NCI-H146 (cell line): ENCODE measurements at regions not wholly inside any gene's neighbourhood (a gene's known extent, or its start where the extent isn't known, plus 50 kb on each side); places are given as distances from the start of the nearest gene placed in this dataset.
"Not testable (repeated sequence)": the region's sequence is repeated elsewhere in the genome, so short reads cannot be mapped to it uniquely, and the experiment has no call there.

Experiments used
- DNase-seq: peaks from one replicate; lab custom pipeline; 2025; lab: John Stamatoyannopoulos, UW

DNA sequence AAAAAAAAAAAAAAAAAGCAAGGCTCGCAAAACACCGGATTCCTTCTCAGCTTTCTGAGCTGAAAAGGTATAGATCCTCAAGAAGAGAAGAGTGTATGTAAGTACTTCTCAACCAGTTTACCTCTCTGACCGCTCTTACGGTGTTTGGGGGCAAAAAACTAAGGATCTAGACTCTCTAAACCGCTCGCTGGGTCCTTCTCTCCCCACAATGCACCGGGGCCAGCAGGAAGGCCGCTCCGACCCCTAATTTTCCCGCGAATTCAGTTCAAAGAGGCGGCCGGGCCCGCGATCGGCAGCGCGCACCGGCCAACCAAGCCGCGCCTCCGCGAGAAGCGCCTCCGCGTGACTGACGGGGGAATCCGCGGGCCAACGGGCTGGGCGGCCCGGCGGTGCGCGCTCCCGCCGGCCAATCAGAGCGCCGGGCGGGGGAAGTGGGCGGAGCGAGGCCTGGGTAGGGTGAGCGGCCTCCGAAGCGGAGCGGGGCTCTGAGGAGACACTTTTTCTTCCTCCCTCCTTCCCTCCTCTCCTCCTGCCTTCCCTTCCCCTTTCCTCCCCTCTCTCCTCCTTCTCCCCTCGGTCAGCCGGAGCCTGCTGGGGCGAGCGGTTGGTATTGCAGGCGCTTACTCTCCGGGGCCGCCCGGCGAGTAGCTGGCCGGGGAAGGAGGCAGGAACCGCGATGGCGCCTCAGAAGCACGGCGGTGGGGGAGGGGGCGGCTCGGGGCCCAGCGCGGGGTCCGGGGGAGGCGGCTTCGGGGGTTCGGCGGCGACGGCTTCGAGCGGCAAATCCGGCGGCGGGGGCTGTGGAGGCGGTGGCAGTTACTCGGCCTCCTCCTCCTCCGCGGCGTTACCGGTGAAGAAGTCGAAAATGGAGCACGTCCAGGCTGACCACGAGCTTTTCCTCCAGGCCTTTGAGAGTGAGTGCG, 93.0 kb downstream of the CRLF3 start:
- DNase-seq = peak; percentile 80

DNA sequence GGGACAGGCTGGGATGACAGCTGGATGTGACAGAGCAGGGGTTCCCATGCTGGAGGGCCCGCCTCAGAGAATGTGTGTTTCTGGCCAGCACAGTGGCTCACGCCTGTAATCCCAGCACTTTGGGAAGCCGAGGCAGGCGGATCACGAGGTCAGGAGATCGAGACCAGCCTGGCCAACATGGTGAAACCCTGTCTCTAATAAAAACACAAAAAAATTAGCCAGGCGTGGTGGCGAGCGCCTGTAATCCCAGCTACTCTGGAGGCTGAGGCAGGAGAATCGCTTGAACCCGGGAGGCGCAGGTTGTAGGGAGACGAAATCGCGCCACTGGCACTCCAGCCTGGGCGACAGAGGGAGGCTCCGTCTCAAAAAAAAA, 93.7 kb downstream of the CRLF3 start:
- not testable (repeated sequence) for DNase-seq

DNA sequence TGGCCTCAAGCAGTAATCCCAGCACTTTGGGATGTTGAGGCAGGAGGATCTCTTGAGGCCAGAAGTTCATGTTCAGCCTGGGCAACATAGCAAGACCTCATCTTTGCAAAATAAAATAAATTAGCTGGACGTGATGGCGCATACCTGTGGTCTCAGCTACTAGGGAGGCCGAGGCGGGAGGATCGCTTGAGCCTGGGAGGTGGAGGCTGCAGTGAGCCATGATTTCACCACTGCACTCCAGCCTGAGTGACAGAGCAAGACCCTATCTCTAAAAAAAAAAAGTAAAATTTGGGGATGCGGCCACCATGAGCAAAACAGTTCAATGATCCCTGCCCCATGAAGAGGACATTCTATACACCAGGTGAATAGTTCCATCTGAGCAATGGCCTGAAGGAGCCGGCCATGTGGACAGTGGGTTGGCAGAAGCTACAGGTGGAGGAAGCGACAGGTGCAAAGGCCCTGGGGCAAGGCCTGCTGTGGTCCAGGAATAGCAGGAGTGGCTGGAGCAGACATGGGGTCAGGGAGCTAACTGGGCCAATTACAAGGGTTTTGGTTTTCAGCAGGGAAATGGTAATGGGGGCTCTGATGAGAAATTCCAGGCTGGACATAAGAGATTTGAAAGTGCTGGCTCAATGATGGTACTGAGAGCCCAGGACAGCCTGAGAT, 94.2 kb downstream of the CRLF3 start:
- not testable (repeated sequence) for DNase-seq

DNA sequence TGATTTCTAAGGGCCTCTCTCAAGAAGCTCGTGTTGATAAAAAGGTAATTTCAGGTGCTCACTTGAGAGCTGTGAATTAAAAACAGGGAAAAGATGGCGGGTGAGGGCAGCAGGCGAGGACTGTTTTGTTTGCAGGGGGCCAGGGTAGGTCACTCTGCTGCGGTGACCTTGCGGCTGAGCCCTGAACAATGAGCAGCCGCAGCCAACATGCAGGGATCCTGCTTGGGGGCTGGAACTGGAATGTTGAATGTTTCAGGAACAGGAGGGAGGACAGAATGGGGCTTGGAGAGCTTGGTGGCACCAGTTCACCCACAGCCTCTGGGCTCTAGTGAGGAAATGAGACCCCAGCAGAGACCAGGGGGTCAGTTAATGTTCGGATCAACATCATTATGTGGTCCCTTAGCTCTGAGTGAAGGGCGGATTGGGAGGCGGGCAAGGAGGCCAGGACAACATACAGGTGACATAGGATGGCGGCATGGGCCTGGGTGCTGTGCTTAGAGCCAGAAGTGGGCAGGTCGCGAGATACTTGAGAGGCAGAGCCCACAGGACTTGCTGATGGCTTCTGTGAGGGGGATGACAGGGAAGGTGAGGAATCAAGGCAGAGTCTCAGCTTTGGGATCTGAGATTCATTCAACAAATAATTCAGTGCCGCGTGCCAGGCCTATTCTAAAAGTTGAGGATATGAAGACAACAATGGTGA, 94.9 kb downstream of the CRLF3 start:
- not testable (repeated sequence) for DNase-seq

DNA sequence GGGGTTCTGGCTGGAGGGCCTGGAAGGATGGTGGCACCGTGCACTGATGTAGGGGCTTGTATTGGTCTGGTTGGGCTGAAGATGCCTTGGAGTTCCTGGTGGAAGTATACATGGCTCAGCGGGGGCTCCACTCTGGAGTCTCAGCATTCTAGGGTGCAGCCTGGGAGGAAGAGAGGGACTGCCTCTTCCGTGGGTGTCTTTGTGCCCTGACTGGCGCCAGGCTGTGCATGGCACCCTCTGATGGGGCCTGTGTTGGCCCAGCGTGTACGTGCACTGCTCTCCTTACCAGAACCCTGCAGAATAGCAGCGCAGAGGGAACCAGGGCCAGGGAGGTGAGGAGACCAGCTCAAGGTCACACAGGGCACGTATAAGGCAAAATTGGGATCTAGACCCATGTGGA, 97.0 kb downstream of the CRLF3 start:
- not testable (repeated sequence) for DNase-seq

DNA sequence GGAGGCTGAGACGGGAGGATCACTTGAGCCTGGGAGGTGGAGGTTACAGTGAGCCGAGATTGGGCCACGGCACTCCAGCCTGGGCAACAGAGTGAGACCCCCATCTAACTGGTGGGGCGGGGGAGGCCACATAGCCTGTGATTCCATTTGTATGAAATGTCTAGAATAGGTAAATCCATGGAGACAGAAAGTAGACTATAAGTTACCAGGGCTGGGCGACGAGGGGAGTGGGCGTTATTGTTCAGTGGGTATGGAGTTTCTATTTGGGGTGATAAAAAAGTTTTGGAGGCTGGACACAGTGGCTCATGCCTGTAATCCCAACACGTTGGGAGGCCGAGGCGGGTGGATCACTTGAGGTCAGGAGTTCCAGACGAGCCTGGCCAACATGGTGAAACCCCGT, 97.8 kb downstream of the CRLF3 start:
- not testable (repeated sequence) for DNase-seq

DNA sequence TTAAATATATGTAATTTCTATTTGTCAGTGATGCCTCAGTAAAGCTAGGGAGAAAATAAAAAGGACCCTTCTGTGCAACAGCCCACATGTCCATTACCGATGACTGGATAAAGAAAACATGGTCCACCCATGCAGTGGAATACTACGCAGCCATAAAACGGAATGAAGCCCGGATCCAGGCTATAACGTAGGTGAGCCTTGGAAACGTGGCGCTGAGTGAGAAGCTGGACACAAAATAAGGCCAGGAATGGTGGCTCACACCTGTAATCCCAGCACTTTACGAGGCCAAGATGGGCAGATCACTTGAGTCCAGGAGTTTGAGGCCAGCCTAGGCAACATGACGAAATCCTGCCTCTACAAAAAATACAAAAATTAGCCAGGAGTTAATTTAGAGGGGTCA, 98.2 kb downstream of the CRLF3 start:
- not testable (repeated sequence) for DNase-seq

DNA sequence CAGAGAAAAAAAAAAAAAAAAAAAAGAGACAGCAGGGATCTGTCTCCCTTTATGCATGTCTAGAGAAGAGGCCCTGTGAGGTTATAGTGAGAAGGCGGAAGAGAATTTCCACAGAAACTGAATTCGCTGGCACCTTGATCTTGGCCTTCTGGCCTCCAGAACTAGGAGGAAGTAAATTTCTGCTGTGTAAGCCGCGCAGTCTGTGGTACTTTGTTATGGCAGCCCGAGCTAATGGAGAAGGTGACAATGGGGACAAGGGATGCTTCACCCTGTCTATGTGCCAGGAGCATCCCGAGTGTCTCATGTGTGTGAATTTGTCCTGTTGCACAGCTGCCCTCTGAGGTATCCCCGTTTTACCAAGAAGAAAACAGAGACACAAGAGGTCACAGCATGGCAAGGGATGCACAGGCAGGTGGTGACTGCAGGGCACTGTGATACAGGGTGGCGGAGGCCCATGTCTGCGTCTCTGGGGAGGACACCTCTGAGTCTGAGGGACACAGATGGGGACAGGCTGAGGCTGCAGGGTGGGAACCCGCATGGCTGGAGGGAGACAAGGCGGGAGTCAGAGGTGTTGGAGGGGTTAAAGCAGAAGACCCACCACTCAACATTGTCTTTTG, 100.3 kb downstream of the CRLF3 start:
- DNase-seq = not testable (repeated sequence)

DNA sequence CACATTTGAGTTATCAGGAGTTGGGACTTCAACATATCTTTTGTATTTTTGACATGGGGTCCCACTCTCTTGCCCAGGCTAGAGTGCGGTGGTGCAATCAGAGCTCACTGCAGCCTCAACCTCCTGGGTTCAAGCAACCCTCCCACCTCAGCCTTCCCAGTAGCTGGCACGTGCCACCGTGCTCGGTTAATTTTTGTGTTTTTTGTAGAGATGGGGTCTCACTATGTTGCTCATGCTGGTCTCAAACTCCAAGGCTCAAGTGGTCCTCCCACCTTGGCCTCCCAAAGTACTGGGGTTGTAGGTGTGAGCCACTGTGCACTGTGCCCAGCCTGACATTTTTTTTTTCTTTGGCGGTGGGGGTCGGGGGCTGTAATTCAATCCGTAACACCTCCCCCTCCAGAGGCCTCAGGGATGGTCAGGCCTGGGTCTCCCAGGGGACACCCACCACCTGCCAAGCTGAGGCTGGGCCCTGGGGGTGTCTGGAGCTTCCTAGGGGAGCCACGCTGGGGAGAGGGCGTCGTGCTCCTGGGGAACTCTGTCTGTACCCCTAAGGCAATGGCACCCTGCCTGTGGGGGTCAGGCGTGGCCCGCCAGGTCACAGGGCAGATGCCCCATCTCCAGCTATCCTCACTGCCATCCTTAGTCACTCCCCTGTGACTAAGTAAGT, 102.2 kb downstream of the CRLF3 start:
- not testable (repeated sequence) for DNase-seq

DNA sequence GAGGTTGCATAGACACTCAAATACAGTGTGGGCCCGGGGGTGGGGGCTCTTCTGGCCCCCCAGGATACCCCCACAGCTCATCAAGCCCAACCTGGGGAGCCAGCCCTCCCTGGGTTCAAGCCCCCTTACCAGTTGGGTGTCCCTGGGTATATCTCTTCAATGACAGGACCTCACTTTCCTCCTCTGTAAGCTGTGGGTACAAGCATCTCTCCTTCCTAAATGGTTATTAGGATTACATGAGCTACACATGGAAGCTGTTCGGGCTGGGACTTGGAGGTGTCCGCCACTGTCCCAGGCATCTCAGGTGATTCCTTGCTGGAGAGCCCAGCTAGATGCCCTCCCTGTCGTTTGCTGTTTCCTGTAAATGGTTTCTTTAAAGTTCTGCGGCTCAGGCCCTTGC, 103.5 kb downstream of the CRLF3 start:
- not testable (repeated sequence) for DNase-seq

DNA sequence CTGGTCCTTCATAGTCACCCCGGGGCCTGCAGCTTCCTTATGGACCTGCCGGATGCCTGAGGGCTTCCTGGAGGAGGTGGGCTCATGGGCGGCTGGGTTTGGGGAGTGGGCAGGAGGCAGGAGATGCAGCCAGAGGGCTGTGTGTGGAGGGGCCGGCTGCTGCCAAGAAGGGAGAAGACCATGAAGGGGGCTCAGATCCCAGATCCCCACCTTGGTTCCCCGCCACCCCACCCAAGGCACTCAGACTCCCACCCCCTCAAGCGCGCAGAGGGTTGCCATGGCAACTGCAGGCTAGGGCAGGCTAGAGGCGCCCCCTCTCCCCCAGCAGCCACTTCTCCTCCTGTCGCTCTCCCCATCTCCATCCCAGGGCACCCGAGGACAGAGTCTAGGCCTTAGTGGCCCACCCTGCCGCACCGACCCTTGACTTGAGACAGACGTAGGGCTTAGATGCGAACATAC, 104.5 kb downstream of the CRLF3 start:
- no peak for DNase-seq

DNA sequence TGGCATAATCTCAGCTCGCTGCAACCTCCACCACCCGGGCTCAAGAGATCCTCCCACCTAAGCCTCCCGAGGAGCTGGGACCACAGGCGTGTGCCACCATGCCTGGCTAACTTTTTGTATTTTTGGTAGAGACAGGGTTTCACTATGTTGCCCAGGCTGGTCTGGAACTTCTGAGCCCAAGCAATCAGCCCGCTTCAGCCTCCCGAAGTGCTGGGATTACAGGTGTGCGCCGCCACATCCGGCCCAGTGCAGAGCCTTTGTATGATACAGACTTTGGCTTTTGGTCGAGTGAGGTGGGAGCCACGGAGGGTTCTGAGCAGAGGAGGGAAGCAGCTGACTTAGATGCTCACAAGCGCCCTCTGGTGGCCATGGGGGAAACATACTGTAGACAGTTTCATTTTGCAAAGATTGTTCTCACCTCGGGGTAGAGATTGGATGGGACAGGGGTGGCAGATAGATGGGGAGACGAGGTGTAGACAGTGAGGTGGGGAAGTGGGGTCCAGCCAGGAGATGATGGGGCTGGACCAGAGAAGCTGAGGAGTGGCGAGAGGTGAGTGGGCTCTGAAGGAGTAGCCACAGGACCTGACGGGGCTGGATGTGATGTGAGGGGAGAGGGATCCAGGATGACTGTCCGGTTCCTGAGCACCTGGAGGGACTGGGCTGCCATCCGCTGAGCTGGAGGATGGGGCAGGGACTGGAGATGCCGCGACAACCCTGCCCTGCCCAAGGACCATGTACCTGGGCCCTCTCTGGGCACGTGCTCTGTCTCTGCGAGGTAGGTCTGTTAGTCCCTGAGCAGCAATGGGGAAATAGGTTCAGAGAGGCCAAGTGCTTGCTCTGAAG, 105.1 kb downstream of the CRLF3 start:
- peak; percentile 7 for DNase-seq

DNA sequence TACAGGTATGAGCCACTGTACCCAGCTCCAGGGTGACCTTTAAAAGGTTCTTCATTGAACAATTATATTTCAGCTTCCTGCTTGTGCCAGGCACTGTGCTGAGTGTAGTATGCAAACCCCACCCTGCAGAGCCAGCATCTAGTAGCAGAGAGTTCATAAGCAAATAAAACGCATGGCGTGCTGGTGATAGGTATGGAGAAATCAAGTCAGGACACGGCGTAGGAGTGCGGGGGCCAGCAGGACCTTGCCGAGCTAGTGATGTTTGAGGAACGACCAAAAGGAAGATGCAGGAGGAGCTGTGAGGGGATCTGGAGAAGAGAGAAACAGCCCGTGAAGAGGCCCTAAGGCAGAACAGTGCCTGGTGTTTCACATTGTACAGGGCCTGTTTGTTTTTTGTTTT, 105.8 kb downstream of the CRLF3 start:
- not testable (repeated sequence) for DNase-seq

DNA sequence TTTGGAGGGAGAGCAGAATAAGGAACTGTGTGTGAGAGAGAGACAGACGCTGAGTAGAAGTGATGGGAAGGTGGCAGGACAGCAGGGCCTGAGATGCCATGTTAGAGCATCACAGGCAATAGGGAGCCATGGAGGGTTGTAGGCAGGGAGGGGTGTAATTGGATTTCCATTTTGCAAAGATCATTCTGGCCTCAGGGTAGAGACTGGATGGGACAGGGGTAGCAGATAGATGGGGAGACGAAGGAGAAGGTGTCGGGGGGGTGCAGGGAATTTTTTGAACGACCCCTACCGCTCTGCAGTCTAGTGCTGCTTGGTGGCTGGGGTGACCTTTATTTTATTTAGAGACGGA, 106.4 kb downstream of the CRLF3 start:
- not testable (repeated sequence) for DNase-seq

DNA sequence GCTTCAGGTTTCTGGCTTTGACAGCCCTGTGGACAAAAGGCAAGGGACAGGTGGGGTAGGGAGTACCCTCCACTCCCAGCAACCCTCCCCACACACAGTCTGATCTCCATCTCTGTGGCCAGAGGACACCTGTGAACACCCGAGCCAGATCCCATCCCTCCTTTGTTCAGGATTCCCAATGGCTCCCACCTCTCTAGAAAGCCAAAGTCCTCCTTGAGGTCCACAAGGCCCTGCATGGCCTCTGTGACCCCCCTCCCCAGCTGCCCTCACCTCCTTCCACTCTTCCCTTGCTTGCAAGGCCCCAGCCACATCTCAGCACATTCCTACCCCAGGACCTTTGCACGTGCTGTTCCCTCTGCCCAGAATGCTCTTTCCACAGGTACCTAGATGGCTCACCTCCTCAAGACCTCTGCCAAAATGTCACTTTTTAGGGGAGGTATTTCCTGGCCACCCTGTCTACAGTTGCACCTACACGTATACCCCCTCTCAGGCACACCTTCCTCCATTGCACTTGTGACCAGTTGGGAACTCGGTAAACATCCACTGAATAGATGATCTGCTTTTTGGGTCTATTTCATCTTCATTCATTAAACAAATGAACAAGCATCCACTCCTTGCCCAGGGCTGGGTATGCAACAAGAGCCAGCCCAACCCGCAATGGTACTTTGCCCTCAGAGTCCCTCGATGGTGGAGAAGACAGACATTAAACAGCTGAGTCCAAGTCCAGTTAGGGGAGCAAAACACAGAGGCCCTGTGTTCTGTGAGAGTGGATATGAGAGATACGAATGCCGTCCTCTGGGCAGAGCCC, 107.0 kb downstream of the CRLF3 start:
- no peak for DNase-seq

DNA sequence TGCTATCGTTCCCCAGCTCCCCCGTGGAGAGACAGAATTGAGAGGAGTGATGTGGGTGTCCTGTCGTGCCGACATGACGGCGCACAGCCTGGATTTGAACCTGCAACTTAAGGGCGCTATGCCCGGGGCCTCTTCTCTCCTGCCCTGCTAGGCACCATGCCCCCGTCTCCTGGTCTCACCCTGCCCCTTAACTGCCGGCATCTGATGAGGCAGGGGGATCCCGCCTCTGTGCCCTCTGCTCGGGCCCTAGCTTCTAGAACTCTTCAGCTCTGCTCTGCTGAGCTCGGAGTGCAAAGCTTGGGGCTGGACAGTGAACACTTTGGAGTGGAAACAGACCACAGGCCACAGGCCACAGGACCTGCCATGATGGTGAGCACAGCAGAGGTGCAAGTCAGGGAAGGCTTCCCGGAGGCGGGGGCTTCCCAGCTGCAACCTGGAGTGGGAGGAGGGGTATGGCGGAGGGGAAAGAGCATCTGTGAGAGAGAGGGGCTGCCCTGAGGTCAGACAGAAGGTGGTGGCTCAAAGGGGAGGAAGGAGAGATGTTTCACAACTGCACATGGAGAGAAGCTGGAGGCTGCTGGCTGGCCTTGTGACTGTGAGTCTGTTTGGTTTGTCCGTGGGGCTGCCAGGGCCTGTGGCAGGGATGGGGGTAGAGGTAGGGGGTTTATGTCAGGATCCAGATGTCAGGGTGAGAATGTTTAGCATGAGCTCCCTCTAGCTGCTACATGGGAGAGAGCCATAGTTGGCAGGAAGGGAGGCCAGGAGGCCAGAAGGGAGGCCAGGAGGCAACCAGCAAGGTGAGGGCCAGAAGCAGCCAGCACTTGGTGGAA, 107.8 kb downstream of the CRLF3 start:
- DNase-seq = no peak

DNA sequence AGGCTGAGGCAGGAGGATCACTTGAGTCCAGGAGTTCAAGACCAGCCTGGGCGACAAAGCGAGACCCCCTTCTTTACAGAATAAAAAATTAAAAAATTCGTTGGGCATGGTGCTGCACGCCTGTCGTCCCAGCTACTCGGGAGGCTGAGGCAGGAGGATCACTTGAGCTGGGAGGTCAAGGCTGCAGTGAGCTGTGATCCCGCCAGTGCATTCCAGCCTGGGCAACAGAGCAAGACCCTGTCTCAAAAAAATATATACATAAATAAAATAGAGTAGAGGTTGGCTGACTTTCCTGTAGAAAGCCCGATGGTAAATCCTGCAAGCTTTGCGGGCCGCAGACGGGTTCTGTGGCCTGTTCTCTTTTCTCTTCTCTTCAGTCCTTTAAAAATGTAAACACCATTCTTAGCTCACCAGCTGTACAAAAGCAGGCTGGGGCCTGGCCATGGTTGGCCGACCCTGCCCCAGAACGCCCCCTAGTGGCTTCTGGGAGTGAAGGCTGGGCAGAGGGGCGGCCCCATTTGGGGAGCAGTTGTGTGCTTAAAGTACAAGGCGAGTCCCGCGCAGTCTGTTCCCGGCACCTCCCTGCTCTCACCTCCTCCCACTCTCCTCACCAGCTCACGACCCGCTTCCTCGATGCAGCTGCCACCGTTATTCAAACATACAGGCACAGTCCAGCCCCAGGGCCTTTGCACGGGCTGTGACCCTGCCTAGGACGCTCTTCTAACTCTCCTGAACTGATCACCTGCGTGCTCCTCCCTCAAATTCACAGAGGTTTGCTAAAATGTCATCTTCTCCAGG, 109.5 kb downstream of the CRLF3 start:
- DNase-seq = not testable (repeated sequence)

DNA sequence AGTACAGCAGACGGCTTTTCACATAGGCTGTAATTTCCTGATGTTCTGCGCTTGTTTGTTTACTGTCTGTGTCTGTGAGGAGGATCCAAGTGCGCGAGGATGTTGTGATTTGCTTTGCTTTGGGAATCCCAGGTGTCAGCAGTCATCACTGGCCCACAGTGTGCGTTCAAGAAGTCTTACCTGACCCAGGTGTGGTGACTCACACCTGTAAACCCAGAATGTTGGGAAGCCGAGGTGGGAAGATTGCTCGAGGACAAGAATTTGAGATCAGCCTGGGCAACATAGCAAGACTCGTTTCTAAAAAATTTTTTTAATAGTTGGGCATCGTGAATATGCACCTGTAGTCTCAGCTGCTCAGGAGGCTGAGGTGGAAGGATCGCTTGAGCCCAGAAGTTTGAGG, 110.7 kb downstream of the CRLF3 start:
- not testable (repeated sequence) for DNase-seq
